ENCODE measurements at regions not wholly inside any gene's neighbourhood (a gene's known extent, or its start where the extent isn't known, plus 50 kb on each side); places are given as distances from the start of the nearest gene placed in this dataset.

DNA sequence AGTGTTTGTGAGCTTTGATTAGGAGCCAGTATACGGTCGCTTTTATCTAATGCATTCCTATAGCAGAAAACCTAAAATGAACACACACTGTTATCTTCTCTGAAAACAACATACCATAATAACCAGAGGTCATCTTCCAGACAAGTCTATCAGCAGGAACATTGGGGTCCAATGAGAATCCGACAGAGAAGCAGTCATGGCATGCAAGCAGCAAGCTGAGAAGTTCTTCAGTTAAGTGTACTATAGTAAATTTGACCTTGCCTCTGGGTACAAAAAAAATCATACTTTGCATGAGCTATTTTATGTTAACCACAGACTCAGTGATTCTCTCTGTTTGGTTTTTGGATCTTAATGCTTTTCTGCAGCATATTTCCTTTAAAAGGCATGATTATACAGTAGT is 1505.1 kb downstream of the PCDH9 start:
- Histone ChIP-seq H3K9me3 (ENCODE audit: control insufficient read depth in 4 of 4, low read length in 3 of 4) (no peaks in the 10 kb centered on the region), H3K9ac (ENCODE audit: low read depth in 1 of 2, low read length in 2 of 2) (no peak overlapping the region), H3K36me3 (ENCODE audit: control insufficient read depth in 4 of 4, insufficient read depth in 3 of 4, low read depth in 1 of 4, low read length in 3 of 4) (no peaks in the 10 kb centered on the region), H3K27ac (ENCODE audit: low read depth in 1 of 2, low read length in 2 of 2) (no peak overlapping the region), H3K4me3 (ENCODE audit: low read depth in 1 of 3, low read length in 3 of 3) (no peak overlapping the region), H3K4me1 (ENCODE audit: control insufficient read depth in 4 of 4, insufficient read depth in 4 of 4, low read length in 3 of 4) (no peaks in the 10 kb centered on the region), H3K27me3 (ENCODE audit: control insufficient read depth in 4 of 4, insufficient read depth in 4 of 4, low read length in 3 of 4) (no peaks in the 10 kb centered on the region)
- 36% methylated on average over 3 of the region's 3 CpGs for WGBS
- TF ChIP-seq YY1 (IDR thresholded peaks at IDR 0.05): no peak
- no peak for DNase-seq (ENCODE audit: low spot score)

DNA sequence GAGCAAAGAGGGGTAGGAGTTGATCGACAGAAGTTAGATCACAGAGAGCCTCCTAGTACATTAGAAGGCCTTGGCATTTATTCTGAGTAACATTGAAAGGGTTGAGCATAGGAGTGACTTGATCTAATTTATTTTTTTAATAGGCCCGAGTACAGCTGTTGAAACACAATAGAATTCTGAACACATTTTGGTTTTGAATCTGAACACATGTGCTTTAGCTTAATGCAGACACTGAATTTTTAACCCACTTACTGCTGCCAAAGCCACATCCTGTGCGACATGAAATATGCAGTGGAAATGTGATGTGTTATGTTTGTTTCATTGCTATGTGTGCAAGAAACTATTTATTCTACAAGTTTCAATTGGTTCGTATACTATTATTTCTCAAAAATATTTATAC is 1505.9 kb downstream of the PCDH9 start:
- TF ChIP-seq JUND (IDR thresholded peaks at IDR 0.05) (no peak), FOXA2 (IDR thresholded peaks at IDR 0.05) (no peak), EGR1 (IDR thresholded peaks at IDR 0.05; ENCODE audit: low read depth in 2 of 2) (no peak), FOXA1 (IDR thresholded peaks at IDR 0.05) (no peak), TAF1 (conservative IDR thresholded peaks at IDR 0.05) (no peak), YY1 (IDR thresholded peaks at IDR 0.05) (no peak), RXRA (IDR thresholded peaks at IDR 0.05) (no peak), GABPA (IDR thresholded peaks at IDR 0.05 in 1 of 2, conservative IDR thresholded peaks at IDR 0.05 in 1 of 2) (no peak), RAD21 (IDR thresholded peaks at IDR 0.05) (no peak)
- TF ChIP-seq, protein P1, sequence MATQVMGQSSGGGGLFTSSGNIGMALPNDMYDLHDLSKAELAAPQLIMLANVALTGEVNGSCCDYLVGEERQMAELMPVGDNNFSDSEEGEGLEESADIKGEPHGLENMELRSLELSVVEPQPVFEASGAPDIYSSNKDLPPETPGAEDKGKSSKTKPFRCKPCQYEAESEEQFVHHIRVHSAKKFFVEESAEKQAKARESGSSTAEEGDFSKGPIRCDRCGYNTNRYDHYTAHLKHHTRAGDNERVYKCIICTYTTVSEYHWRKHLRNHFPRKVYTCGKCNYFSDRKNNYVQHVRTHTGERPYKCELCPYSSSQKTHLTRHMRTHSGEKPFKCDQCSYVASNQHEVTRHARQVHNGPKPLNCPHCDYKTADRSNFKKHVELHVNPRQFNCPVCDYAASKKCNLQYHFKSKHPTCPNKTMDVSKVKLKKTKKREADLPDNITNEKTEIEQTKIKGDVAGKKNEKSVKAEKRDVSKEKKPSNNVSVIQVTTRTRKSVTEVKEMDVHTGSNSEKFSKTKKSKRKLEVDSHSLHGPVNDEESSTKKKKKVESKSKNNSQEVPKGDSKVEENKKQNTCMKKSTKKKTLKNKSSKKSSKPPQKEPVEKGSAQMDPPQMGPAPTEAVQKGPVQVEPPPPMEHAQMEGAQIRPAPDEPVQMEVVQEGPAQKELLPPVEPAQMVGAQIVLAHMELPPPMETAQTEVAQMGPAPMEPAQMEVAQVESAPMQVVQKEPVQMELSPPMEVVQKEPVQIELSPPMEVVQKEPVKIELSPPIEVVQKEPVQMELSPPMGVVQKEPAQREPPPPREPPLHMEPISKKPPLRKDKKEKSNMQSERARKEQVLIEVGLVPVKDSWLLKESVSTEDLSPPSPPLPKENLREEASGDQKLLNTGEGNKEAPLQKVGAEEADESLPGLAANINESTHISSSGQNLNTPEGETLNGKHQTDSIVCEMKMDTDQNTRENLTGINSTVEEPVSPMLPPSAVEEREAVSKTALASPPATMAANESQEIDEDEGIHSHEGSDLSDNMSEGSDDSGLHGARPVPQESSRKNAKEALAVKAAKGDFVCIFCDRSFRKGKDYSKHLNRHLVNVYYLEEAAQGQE (IDR thresholded peaks at IDR 0.05): no peak
- TF ChIP-seq, protein P2, sequence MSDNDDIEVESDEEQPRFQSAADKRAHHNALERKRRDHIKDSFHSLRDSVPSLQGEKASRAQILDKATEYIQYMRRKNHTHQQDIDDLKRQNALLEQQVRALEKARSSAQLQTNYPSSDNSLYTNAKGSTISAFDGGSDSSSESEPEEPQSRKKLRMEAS (IDR thresholded peaks at IDR 0.05): no peak
- TF ChIP-seq, protein P3, sequence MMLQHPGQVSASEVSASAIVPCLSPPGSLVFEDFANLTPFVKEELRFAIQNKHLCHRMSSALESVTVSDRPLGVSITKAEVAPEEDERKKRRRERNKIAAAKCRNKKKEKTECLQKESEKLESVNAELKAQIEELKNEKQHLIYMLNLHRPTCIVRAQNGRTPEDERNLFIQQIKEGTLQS (IDR thresholded peaks at IDR 0.05): no peak
- TF ChIP-seq, protein P4, sequence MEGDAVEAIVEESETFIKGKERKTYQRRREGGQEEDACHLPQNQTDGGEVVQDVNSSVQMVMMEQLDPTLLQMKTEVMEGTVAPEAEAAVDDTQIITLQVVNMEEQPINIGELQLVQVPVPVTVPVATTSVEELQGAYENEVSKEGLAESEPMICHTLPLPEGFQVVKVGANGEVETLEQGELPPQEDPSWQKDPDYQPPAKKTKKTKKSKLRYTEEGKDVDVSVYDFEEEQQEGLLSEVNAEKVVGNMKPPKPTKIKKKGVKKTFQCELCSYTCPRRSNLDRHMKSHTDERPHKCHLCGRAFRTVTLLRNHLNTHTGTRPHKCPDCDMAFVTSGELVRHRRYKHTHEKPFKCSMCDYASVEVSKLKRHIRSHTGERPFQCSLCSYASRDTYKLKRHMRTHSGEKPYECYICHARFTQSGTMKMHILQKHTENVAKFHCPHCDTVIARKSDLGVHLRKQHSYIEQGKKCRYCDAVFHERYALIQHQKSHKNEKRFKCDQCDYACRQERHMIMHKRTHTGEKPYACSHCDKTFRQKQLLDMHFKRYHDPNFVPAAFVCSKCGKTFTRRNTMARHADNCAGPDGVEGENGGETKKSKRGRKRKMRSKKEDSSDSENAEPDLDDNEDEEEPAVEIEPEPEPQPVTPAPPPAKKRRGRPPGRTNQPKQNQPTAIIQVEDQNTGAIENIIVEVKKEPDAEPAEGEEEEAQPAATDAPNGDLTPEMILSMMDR (IDR thresholded peaks at IDR 0.05; ENCODE audit: low read depth, low read length, missing input control): no peak
- Histone ChIP-seq H3K36me3 (ENCODE audit: control insufficient read depth in 4 of 4, insufficient read depth in 3 of 4, low read depth in 1 of 4, low read length in 3 of 4) (no peaks in the 10 kb centered on the region), H3K4me1 (ENCODE audit: control insufficient read depth in 4 of 4, insufficient read depth in 4 of 4, low read length in 3 of 4) (no peaks in the 10 kb centered on the region), H3K4me3 (ENCODE audit: low read depth in 1 of 3, low read length in 3 of 3) (no peak overlapping the region), H3K27me3 (ENCODE audit: control insufficient read depth in 4 of 4, insufficient read depth in 4 of 4, low read length in 3 of 4) (no peaks in the 10 kb centered on the region), H3K9ac (ENCODE audit: low read depth in 1 of 2, low read length in 2 of 2) (no peak overlapping the region), H3K27ac (ENCODE audit: low read depth in 1 of 2, low read length in 2 of 2) (no peak overlapping the region), H3K9me3 (ENCODE audit: control insufficient read depth in 4 of 4, low read length in 3 of 4) (no peaks in the 10 kb centered on the region)
- DNase-seq (ENCODE audit: low spot score): no peak
- WGBS: 79% methylated on average over 4 of the region's 4 CpGs

DNA sequence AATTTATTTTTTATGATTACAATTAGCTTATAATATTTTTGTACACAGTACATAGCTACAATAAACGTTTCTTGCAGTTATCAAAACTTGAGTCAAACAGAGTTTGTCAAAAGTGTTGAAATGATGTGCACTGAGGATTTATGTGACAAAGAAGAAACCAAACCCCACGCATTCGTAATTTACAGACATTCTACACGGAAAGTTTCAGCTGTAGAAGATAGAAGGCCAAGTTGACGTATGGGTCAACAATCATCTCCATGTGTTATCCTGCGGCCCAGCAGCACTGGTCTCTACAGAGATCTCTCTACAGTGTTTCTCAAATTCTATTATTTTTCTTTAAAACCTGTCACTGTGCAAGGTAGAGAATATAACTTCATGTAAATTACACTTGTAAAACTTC is 1507.6 kb downstream of the PCDH9 start:
- WGBS: 73% methylated on average over 6 of the region's 6 CpGs
- TF ChIP-seq TAF1 (conservative IDR thresholded peaks at IDR 0.05): no peak
- no peak for TF ChIP-seq RAD21 (IDR thresholded peaks at IDR 0.05)
- TF ChIP-seq RXRA (IDR thresholded peaks at IDR 0.05): no peak
- TF ChIP-seq, protein P3 (IDR thresholded peaks at IDR 0.05): no peak
- TF ChIP-seq EGR1 (IDR thresholded peaks at IDR 0.05; ENCODE audit: low read depth in 2 of 2): no peak
- no peak for TF ChIP-seq GABPA (IDR thresholded peaks at IDR 0.05 in 1 of 2, conservative IDR thresholded peaks at IDR 0.05 in 1 of 2)
- TF ChIP-seq, protein P5, sequence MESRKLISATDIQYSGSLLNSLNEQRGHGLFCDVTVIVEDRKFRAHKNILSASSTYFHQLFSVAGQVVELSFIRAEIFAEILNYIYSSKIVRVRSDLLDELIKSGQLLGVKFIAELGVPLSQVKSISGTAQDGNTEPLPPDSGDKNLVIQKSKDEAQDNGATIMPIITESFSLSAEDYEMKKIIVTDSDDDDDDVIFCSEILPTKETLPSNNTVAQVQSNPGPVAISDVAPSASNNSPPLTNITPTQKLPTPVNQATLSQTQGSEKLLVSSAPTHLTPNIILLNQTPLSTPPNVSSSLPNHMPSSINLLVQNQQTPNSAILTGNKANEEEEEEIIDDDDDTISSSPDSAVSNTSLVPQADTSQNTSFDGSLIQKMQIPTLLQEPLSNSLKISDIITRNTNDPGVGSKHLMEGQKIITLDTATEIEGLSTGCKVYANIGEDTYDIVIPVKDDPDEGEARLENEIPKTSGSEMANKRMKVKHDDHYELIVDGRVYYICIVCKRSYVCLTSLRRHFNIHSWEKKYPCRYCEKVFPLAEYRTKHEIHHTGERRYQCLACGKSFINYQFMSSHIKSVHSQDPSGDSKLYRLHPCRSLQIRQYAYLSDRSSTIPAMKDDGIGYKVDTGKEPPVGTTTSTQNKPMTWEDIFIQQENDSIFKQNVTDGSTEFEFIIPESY (IDR thresholded peaks at IDR 0.05): no peak
- TF ChIP-seq FOXA1 (IDR thresholded peaks at IDR 0.05): no peak
- no peak for TF ChIP-seq NR2F2 (IDR thresholded peaks at IDR 0.05)
- no peak for TF ChIP-seq FOXA2 (IDR thresholded peaks at IDR 0.05)
- TF ChIP-seq YY1 (IDR thresholded peaks at IDR 0.05): no peak
- TF ChIP-seq JUND (IDR thresholded peaks at IDR 0.05): no peak
- no peak for TF ChIP-seq HNF4G (IDR thresholded peaks at IDR 0.05)
- TF ChIP-seq, protein P2 (IDR thresholded peaks at IDR 0.05): no peak
- Histone ChIP-seq H3K27ac (ENCODE audit: low read depth in 1 of 2, low read length in 2 of 2) (no peak overlapping the region), H3K9me3 (ENCODE audit: control insufficient read depth in 4 of 4, low read length in 3 of 4) (no peaks in the 10 kb centered on the region), H3K27me3 (ENCODE audit: control insufficient read depth in 4 of 4, insufficient read depth in 4 of 4, low read length in 3 of 4) (no peaks in the 10 kb centered on the region), H3K4me1 (ENCODE audit: control insufficient read depth in 4 of 4, insufficient read depth in 4 of 4, low read length in 3 of 4) (no peaks in the 10 kb centered on the region), H3K9ac (ENCODE audit: low read depth in 1 of 2, low read length in 2 of 2) (no peak overlapping the region), H3K4me3 (ENCODE audit: low read depth in 1 of 3, low read length in 3 of 3) (no peak overlapping the region), H3K36me3 (ENCODE audit: control insufficient read depth in 4 of 4, insufficient read depth in 3 of 4, low read depth in 1 of 4, low read length in 3 of 4) (no peaks in the 10 kb centered on the region)
- DNase-seq (ENCODE audit: low spot score): no peak

Measured in liver (tissue), 8 donors.